OCI-LY7 (cell line): ENCODE measurements at regions not wholly inside any gene's neighbourhood (a gene's known extent, or its start where the extent isn't known, plus 50 kb on each side); places are given as distances from the start of the nearest gene placed in this dataset.

Experiments used
- CTCF ChIP-seq: fragments of 200-600 bp; sonication (generic); conservative IDR thresholded peaks from 2 replicates; pipeline ENCODE4 v1.5.1; 2014; ENCODE audit warnings: mild to moderate bottlenecking, antibody characterized with exemption, low read length, moderate library complexity, mixed read lengths
- EZH2phosphoT487 ChIP-seq: fragments of 200-600 bp; sonication (generic); IDR thresholded peaks from 2 replicates; pipeline ENCODE4 v1.6.1; 2018; ENCODE audit warnings: low read depth, borderline replicate concordance, mild to moderate bottlenecking, mixed run types, antibody characterized with exemption, low read length, moderate library complexity, mixed read lengths

- no peak for TF ChIP-seq EZH2phosphoT487
- TF ChIP-seq CTCF, result no peak
Observed at GRCh38 chr15:35606450-35606779, 60.5 kb upstream of the DPH6 start.
